ENCODE measurements at regions not wholly inside any gene's neighbourhood (a gene's known extent, or its start where the extent isn't known, plus 50 kb on each side); places are given as distances from the start of the nearest gene placed in this dataset.

- TF ChIP-seq, protein P1, sequence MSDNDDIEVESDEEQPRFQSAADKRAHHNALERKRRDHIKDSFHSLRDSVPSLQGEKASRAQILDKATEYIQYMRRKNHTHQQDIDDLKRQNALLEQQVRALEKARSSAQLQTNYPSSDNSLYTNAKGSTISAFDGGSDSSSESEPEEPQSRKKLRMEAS (CRISPR knock-in tag; IDR thresholded peaks at IDR 0.05), result no peak
- no peak for TF ChIP-seq ZNF282 (CRISPR knock-in tag; IDR thresholded peaks at IDR 0.05)
- TF ChIP-seq FOXM1 (IDR thresholded peaks at IDR 0.05; ENCODE audit: low read depth), result no peak
- no peak for TF ChIP-seq FOXM1 (CRISPR knock-in tag; IDR thresholded peaks at IDR 0.05; ENCODE audit: low read depth)
- TF ChIP-seq REST (IDR thresholded peaks at IDR 0.05; ENCODE audit: borderline replicate concordance), result no peak
- TF ChIP-seq REST (CRISPR knock-in tag; IDR thresholded peaks at IDR 0.05; ENCODE audit: low read depth), result no peak
- TF ChIP-seq, protein P2, sequence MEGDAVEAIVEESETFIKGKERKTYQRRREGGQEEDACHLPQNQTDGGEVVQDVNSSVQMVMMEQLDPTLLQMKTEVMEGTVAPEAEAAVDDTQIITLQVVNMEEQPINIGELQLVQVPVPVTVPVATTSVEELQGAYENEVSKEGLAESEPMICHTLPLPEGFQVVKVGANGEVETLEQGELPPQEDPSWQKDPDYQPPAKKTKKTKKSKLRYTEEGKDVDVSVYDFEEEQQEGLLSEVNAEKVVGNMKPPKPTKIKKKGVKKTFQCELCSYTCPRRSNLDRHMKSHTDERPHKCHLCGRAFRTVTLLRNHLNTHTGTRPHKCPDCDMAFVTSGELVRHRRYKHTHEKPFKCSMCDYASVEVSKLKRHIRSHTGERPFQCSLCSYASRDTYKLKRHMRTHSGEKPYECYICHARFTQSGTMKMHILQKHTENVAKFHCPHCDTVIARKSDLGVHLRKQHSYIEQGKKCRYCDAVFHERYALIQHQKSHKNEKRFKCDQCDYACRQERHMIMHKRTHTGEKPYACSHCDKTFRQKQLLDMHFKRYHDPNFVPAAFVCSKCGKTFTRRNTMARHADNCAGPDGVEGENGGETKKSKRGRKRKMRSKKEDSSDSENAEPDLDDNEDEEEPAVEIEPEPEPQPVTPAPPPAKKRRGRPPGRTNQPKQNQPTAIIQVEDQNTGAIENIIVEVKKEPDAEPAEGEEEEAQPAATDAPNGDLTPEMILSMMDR (IDR thresholded peaks at IDR 0.05 in 2 of 3, conservative IDR thresholded peaks at IDR 0.05 in 1 of 3; ENCODE audit: insufficient read depth in 2 of 3, low read depth in 1 of 3, low read length in 3 of 3), result no peak
- TF ChIP-seq YY1 (IDR thresholded peaks at IDR 0.05; ENCODE audit: borderline replicate concordance in 1 of 3, control insufficient read depth in 1 of 3, extremely low read depth in 1 of 3, insufficient read depth in 3 of 3, insufficient read length in 1 of 3, insufficient replicate concordance in 2 of 3, low read depth in 1 of 3, low read length in 2 of 3), result no peak
- no peak for TF ChIP-seq EZH2 (IDR thresholded peaks at IDR 0.05; ENCODE audit: borderline replicate concordance, low read depth, low read length)
- TF ChIP-seq, protein P3, sequence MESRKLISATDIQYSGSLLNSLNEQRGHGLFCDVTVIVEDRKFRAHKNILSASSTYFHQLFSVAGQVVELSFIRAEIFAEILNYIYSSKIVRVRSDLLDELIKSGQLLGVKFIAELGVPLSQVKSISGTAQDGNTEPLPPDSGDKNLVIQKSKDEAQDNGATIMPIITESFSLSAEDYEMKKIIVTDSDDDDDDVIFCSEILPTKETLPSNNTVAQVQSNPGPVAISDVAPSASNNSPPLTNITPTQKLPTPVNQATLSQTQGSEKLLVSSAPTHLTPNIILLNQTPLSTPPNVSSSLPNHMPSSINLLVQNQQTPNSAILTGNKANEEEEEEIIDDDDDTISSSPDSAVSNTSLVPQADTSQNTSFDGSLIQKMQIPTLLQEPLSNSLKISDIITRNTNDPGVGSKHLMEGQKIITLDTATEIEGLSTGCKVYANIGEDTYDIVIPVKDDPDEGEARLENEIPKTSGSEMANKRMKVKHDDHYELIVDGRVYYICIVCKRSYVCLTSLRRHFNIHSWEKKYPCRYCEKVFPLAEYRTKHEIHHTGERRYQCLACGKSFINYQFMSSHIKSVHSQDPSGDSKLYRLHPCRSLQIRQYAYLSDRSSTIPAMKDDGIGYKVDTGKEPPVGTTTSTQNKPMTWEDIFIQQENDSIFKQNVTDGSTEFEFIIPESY (CRISPR knock-in tag; IDR thresholded peaks at IDR 0.05), result no peak
- no peak for TF ChIP-seq BRF1 (IDR thresholded peaks at IDR 0.05; ENCODE audit: borderline replicate concordance, extremely low read depth, insufficient read length)
- TF ChIP-seq SIN3A (IDR thresholded peaks at IDR 0.05; ENCODE audit: borderline replicate concordance in 2 of 2, control insufficient read depth in 1 of 2, low read depth in 2 of 2, low read length in 2 of 2), result no peak
- no peak for TF ChIP-seq SP1 (CRISPR knock-in tag; IDR thresholded peaks at IDR 0.05)
Observed at GRCh38 chr5:63473335-63473967, 488.8 kb downstream of the HTR1A start.

Measured in K562 (cell line).